Colon (tissue), 2 donors: ENCODE measurements at regions not wholly inside any gene's neighbourhood (a gene's known extent, or its start where the extent isn't known, plus 50 kb on each side); places are given as distances from the start of the nearest gene placed in this dataset.

Experiments
- FAIRE-seq: peaks from 2 replicates; lab custom pipeline; 2012; peaks lifted over from hg19 to GRCh38; lab: Jason Lieb, UNC
- donor health status: control.
- donor health status: control.

GRCh38 chrX:95029571-95029970 is 1355.6 kb downstream of the FAM133A start:
- FAIRE-seq = no peak

- no peak for FAIRE-seq
These were observed 1366.1 kb downstream of the FAM133A start for GRCh38 chrX:95040104-95040503.

- FAIRE-seq = no peak
These were observed 1370.3 kb downstream of the FAM133A start for GRCh38 chrX:95044331-95044730.

- no peak for FAIRE-seq
These were observed 1382.0 kb downstream of the FAM133A start for GRCh38 chrX:95055991-95056390.

- FAIRE-seq = no peak
These were observed 1382.9 kb downstream of the FAM133A start for GRCh38 chrX:95056901-95057300.

GRCh38 chrX:95057341-95057740 is 1383.3 kb downstream of the FAM133A start:
- peak; percentile 74 for FAIRE-seq

GRCh38 chrX:95058815-95059214 is 1384.8 kb downstream of the FAM133A start:
- no peak for FAIRE-seq

GRCh38 chrX:95059909-95060308 is 1385.9 kb downstream of the FAM133A start:
- no peak for FAIRE-seq

GRCh38 chrX:95063554-95063953 is 1389.5 kb downstream of the FAM133A start:
- no peak for FAIRE-seq

GRCh38 chrX:95065151-95065550 is 1391.1 kb downstream of the FAM133A start:
- FAIRE-seq = peak; percentile 97

- FAIRE-seq = peak; percentile 87
These were observed 1397.0 kb downstream of the FAM133A start for GRCh38 chrX:95071052-95071451.

- FAIRE-seq = no peak
These were observed 1397.6 kb downstream of the FAM133A start for GRCh38 chrX:95071621-95072020.

- FAIRE-seq = no peak
These were observed 1402.4 kb downstream of the FAM133A start for GRCh38 chrX:95076449-95076848.

- FAIRE-seq = no peak
These were observed 1427.9 kb downstream of the FAM133A start for GRCh38 chrX:95101851-95102390.

GRCh38 chrX:95117556-95117955 is 1443.5 kb downstream of the FAM133A start:
- FAIRE-seq = no peak

- no peak for FAIRE-seq
These were observed 1472.0 kb downstream of the FAM133A start for GRCh38 chrX:95145848-95146490.

- no peak for FAIRE-seq
These were observed 1478.8 kb downstream of the FAM133A start for GRCh38 chrX:95152810-95153209.

GRCh38 chrX:95156566-95156965 is 1482.6 kb downstream of the FAM133A start:
- FAIRE-seq = no peak
